Prostate gland (tissue), 2 donors: ENCODE measurements at regions not wholly inside any gene's neighbourhood (a gene's known extent, or its start where the extent isn't known, plus 50 kb on each side); places are given as distances from the start of the nearest gene placed in this dataset.

Source experiments
- CTCF ChIP-seq, 4 experiments: fragments of 200-600 bp in 2 of 4; fragments of 450-650 bp in 2 of 4; sonication (generic) in 2 of 4; IDR thresholded peaks; 1 replicate in 3 of 4; 2 replicates in 1 of 4; pipeline ENCODE4 v1.5.1; 2016 to 2019; ENCODE audit warnings: antibody characterized with exemption in 4 of 4, mild to moderate bottlenecking in 2 of 4, moderate library complexity in 2 of 4
- POLR2A ChIP-seq: fragments of 450-650 bp; IDR thresholded peaks from one replicate; pipeline ENCODE4 v1.6.1; 2016; ENCODE audit warnings: antibody characterized with exemption, mild to moderate bottlenecking
- POLR2AphosphoS5 ChIP-seq: sonication (generic); formaldehyde crosslinking; IDR thresholded peaks from one replicate; pipeline ENCODE4 v1.6.1; 2017; ENCODE audit warnings: antibody characterized with exemption

GRCh38 chr9:1869843-1870242 lies 145.3 kb upstream of the SMARCA2 start:
- TF ChIP-seq POLR2A (no peak), CTCF (IDR thresholded peaks at IDR 0.05) (peak in 3 of 4 experiments; percentile 24 to 31 (median 26)), POLR2AphosphoS5 (no peak)
